ENCODE measurements at regions not wholly inside any gene's neighbourhood (a gene's known extent, or its start where the extent isn't known, plus 50 kb on each side); places are given as distances from the start of the nearest gene placed in this dataset.

DNA sequence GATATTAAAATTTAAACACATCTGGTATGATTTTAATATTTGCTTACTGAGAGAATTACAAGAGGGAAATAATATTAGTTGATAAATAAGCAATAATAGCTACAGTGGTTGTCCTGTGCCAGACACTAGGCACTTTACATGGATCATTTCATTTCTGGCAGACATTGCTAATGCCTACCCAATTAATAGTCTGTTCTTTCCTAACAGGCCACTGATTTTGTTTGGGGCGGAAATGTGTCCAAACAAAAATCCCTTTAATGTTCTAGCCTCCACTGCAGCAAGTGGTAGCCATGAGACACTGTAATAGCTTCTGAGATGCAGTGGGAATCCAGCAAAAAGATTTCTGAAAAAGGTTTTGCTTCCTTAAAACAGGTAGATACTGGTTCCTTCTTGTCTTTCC, 527.4 kb downstream of the CSNK1G3 start:
- Histone ChIP-seq H3K27ac (ENCODE audit: low read depth in 1 of 2, low read length in 2 of 2) (no peak overlapping the region), H3K4me1 (ENCODE audit: control insufficient read depth in 4 of 4, insufficient read depth in 4 of 4, low read length in 3 of 4) (peaks cover 0 to 4% (median 0%) of the 10 kb centered on the region in 4 donors), H3K9me3 (ENCODE audit: control insufficient read depth in 4 of 4, low read length in 3 of 4) (no peaks in the 10 kb centered on the region), H3K36me3 (ENCODE audit: control insufficient read depth in 4 of 4, insufficient read depth in 3 of 4, low read depth in 1 of 4, low read length in 3 of 4) (no peaks in the 10 kb centered on the region), H3K9ac (ENCODE audit: low read depth in 1 of 2, low read length in 2 of 2) (no peak overlapping the region), H3K4me3 (ENCODE audit: low read depth in 1 of 3, low read length in 3 of 3) (no peak overlapping the region), H3K27me3 (ENCODE audit: control insufficient read depth in 4 of 4, insufficient read depth in 4 of 4, low read length in 3 of 4) (no peaks in the 10 kb centered on the region)
- DNase-seq (ENCODE audit: low spot score) = no peak
- WGBS = 94% methylated on average over 1 of the region's 1 CpG
- TF ChIP-seq JUND (IDR thresholded peaks at IDR 0.05) (no peak), HNF4A (conservative IDR thresholded peaks at IDR 0.05) (no peak), FOXA2 (IDR thresholded peaks at IDR 0.05) (no peak), NR2F2 (IDR thresholded peaks at IDR 0.05) (no peak), RAD21 (IDR thresholded peaks at IDR 0.05) (no peak), EGR1 (IDR thresholded peaks at IDR 0.05; ENCODE audit: low read depth in 2 of 2) (no peak)
- TF ChIP-seq, protein P1, sequence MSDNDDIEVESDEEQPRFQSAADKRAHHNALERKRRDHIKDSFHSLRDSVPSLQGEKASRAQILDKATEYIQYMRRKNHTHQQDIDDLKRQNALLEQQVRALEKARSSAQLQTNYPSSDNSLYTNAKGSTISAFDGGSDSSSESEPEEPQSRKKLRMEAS (IDR thresholded peaks at IDR 0.05) = no peak
- TF ChIP-seq, protein P2, sequence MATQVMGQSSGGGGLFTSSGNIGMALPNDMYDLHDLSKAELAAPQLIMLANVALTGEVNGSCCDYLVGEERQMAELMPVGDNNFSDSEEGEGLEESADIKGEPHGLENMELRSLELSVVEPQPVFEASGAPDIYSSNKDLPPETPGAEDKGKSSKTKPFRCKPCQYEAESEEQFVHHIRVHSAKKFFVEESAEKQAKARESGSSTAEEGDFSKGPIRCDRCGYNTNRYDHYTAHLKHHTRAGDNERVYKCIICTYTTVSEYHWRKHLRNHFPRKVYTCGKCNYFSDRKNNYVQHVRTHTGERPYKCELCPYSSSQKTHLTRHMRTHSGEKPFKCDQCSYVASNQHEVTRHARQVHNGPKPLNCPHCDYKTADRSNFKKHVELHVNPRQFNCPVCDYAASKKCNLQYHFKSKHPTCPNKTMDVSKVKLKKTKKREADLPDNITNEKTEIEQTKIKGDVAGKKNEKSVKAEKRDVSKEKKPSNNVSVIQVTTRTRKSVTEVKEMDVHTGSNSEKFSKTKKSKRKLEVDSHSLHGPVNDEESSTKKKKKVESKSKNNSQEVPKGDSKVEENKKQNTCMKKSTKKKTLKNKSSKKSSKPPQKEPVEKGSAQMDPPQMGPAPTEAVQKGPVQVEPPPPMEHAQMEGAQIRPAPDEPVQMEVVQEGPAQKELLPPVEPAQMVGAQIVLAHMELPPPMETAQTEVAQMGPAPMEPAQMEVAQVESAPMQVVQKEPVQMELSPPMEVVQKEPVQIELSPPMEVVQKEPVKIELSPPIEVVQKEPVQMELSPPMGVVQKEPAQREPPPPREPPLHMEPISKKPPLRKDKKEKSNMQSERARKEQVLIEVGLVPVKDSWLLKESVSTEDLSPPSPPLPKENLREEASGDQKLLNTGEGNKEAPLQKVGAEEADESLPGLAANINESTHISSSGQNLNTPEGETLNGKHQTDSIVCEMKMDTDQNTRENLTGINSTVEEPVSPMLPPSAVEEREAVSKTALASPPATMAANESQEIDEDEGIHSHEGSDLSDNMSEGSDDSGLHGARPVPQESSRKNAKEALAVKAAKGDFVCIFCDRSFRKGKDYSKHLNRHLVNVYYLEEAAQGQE (IDR thresholded peaks at IDR 0.05) = no peak

DNA sequence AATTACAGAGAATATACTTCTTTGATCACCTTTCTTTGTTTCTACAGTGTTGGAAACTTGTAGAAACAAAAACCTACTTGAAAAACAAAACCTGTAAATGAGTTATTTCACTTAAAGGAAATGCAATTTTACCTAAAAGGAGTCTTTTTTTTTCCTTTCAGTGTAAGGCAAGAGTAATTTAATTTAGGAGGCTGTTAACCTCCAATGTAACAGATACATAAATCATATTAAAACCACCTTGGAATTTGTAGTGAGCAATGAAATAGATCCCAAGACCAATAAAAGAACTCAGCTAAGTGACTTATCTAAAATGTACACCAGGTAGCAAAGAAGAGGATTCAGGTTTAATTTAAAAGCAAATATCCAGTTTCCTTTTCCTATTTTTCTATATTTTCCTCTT, 524.8 kb downstream of the CSNK1G3 start:
- no peak overlapping the region for H3K27ac ChIP-seq (ENCODE audit: low read depth in 1 of 2, low read length in 2 of 2)
- H3K4me3 ChIP-seq (ENCODE audit: low read depth in 1 of 3, low read length in 3 of 3) = no peak overlapping the region
- H3K9ac ChIP-seq (ENCODE audit: low read depth in 1 of 2, low read length in 2 of 2) = no peak overlapping the region
- no peaks in the 10 kb centered on the region for H3K9me3 ChIP-seq (ENCODE audit: control insufficient read depth in 4 of 4, low read length in 3 of 4)
- H3K4me1 ChIP-seq (ENCODE audit: control insufficient read depth in 4 of 4, insufficient read depth in 4 of 4, low read length in 3 of 4) = peaks cover 0 to 4% (median 0%) of the 10 kb centered on the region in 4 donors
- DNase-seq (ENCODE audit: low spot score) = no peak
- TF ChIP-seq RAD21 (IDR thresholded peaks at IDR 0.05) = no peak
- no peak for TF ChIP-seq GABPA (IDR thresholded peaks at IDR 0.05 in 1 of 2, conservative IDR thresholded peaks at IDR 0.05 in 1 of 2)
- no peak for TF ChIP-seq FOXA2 (IDR thresholded peaks at IDR 0.05)
- TF ChIP-seq, protein P2 (IDR thresholded peaks at IDR 0.05) = no peak
- TF ChIP-seq HNF4G (IDR thresholded peaks at IDR 0.05) = no peak
- TF ChIP-seq, protein P3, sequence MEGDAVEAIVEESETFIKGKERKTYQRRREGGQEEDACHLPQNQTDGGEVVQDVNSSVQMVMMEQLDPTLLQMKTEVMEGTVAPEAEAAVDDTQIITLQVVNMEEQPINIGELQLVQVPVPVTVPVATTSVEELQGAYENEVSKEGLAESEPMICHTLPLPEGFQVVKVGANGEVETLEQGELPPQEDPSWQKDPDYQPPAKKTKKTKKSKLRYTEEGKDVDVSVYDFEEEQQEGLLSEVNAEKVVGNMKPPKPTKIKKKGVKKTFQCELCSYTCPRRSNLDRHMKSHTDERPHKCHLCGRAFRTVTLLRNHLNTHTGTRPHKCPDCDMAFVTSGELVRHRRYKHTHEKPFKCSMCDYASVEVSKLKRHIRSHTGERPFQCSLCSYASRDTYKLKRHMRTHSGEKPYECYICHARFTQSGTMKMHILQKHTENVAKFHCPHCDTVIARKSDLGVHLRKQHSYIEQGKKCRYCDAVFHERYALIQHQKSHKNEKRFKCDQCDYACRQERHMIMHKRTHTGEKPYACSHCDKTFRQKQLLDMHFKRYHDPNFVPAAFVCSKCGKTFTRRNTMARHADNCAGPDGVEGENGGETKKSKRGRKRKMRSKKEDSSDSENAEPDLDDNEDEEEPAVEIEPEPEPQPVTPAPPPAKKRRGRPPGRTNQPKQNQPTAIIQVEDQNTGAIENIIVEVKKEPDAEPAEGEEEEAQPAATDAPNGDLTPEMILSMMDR (IDR thresholded peaks at IDR 0.05; ENCODE audit: low read depth, low read length, missing input control) = no peak
- H3K36me3 ChIP-seq (ENCODE audit: control insufficient read depth in 4 of 4, insufficient read depth in 3 of 4, low read depth in 1 of 4, low read length in 3 of 4) = no peaks in the 10 kb centered on the region
- H3K27me3 ChIP-seq (ENCODE audit: control insufficient read depth in 4 of 4, insufficient read depth in 4 of 4, low read length in 3 of 4) = no peaks in the 10 kb centered on the region
